ENCODE measurements at regions not wholly inside any gene's neighbourhood (a gene's known extent, or its start where the extent isn't known, plus 50 kb on each side); places are given as distances from the start of the nearest gene placed in this dataset.
A peak's percentile ranks its signal among the peaks of the same experiment; 100 is the strongest.

GRCh38 chr5:74953937-74954720, 87.9 kb upstream of the FAM169A start:
- DNase-seq, result no peak

GRCh38 chr5:74953554-74953936, 87.4 kb upstream of the FAM169A start:
- DNase-seq, result no peak

DNA sequence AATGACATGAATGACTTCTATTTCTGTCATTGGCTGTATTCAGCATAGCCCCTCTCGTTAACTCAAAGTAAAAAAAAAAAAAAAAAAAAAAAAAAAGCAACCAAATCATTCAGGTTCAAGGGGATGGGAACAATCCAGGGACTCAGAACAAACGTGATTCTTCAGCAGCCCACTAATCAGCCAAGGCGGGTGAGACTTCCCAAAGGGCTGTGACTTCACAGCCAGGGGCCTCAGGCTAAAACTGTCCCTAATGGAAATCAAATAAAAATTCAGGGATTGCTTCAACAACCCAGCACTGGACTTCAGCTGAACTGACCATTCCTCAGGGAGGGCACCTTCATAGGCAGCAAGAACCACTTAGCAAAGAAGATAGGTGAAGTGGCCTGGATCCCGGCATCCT, 86.2 kb upstream of the FAM169A start:
- DNase-seq, result no peak

DNA sequence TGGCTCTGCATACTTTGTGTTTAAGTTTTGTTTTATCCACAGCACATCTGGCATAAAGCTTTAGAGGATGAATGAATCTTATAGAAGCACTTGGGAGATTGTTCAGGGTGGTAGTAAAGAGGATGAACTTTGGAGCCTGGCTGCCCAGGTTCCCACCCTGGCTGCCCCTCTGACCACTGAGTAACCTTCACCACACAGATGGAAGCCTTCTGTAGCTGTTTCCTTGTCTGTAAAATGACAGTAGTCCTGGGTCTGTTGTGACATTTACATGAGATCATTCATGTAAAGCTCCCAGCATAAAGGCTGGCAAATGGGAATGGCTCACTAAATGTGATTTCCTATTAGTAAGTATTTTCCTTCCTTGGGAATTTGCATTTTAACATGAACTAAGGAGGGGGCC, 85.7 kb upstream of the FAM169A start:
- no peak for DNase-seq

DNA sequence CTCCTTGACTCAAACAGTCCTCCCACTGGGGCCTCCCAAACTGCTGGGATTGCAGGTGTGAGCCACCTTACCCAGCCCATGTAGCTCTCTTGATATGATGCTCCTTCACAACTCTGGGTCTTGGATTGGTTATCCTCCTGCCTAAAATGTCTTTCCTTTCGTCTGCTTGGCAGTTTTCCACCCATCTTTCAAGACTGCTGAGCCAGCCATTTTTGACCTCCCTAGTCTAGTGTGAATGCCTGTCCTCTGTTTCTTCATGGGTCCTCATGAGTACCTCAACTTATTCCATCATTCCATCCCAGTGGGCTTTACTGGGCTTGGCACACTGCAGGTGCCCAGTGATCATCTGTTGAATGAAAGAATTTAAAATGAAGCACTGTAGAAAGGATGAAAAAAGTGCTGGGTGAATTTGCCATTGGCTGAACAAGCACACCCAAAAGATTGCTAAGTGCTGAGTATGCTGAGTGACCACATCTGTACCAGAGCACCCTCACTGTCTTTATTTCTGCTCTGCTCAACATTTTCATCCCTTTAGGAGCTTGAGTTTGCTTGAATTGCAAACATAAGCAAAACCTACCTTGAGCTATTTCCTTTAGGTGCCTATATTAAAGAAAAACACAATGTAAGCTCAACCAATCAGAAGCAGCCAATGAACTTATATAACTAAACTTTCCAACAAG, 84.8 kb upstream of the FAM169A start:
- DNase-seq, result no peak

DNA sequence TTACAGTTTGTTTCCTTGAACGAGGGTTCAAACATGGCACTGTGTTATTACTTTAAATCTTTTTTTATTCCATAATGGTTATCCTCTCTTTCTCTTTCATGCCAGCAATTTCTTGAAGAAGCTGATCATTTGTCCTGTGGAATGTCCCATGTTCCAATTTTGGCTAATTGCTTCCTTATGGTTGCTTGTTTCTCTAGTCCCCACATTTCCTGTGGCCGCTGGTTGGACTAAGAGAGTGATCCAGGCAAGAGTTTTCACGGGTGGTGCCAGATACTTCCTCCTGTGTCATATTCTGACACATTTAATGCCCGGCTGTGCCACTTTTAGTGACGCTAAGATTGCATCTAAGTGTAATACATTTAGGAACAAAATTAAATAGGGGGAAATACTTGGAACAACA, 83.8 kb upstream of the FAM169A start:
- no peak for DNase-seq

DNA sequence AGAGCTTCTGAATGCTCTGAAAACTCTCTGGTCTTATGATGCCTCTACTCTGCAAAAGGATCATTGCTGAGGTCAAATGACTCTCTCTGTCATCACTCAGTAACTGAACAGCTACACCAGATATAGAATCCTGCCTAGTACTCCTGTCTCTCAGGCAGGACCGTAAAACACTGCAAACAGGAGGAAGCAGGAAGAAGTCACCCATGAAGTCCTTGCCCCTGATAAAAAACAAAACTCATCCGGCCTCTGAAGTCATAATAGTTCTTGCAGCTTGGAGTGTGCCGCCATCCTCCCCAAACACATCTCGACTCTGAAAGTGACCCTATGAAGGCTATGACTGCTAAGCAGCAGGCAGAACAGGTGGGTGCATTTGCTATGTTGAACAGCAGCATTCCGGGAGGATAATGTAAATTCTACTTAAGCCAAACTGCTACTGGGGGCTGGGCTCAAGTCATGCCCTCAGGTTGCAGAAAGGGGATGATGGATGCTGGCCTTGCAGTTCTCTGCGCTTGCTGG, 81.9 kb upstream of the FAM169A start:
- DNase-seq, result no peak

DNA sequence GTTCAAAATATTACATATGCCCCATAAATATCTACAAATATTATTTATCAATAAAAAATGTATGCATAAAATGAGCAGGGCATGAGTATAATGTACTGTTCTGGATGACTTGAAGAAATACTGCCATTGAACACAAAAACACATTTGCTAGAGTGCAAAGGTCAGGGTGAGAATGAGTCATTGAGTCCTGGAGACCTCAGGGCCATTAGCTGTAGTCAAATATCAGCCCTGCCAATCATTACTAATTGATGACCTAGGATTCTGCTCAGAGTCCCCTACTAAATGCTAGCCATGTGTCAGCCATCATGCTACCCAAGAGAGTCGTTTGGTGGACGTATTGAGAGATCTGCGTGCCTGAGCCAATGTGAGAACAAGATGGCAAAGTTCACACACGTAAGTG, 80.3 kb upstream of the FAM169A start:
- no peak for DNase-seq

DNA sequence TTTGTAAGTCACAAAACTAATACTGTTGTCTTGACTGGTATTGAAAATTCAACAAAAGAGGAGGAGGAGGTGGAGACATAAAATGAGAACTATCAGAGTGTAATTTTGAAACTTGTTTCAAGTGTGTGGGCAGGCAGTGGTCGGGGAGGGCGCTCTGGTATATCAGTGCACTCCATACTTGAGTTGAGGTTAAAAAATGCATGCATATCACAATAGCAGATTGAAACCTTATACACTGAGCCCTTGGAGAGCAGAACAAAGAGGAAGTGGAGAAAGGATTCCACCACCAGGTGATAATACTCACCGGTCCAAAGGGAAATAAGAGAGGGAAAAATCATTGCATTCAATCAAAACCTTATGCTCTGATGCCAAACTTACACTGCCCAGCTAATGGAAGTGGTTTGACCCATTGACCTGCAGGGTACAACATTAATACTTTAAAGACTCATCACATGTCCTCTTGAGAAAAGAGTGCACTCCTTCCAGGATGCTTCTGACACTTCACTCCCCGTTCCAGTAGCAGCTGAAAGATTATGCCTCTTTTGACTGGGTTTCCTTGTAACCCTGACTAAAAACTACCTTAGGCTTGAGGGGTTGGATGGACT, 79.5 kb upstream of the FAM169A start:
- DNase-seq, result peak in 2 of 5 experiments; percentile 11 to 89

GRCh38 chr5:74943905-74944304, 77.7 kb upstream of the FAM169A start:
- no peak for DNase-seq

- no peak for DNase-seq
These were observed 76.6 kb upstream of the FAM169A start for GRCh38 chr5:74942622-74943286.

GRCh38 chr5:74940782-74941353, 74.7 kb upstream of the FAM169A start:
- no peak for DNase-seq

- DNase-seq, result peak in 1 of 5 experiments; percentile 40
These were observed 72.2 kb upstream of the FAM169A start for GRCh38 chr5:74938250-74938933.

DNA sequence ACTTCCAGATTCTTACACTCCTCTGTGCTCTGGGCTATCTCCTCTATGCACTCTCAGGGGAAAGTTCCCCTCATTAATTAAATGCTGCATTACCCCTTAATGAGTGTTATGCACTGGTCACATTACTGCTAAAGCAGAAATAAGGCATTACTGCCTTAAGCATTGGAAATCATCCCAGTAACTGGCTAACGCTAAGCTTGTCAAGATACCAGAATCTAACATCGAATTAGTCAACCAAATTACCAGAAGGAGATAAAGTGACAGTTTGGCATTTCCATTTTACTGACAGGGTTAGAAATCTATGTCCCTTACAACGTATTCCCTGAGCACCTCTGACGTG, 69.5 kb upstream of the FAM169A start:
- DNase-seq, result no peak

GRCh38 chr5:74934949-74935751, 69.0 kb upstream of the FAM169A start:
- DNase-seq, result peak in 2 of 5 experiments; percentile 7 to 83

- no peak for DNase-seq
These were observed 61.1 kb upstream of the FAM169A start for GRCh38 chr5:74927336-74927735.

DNA sequence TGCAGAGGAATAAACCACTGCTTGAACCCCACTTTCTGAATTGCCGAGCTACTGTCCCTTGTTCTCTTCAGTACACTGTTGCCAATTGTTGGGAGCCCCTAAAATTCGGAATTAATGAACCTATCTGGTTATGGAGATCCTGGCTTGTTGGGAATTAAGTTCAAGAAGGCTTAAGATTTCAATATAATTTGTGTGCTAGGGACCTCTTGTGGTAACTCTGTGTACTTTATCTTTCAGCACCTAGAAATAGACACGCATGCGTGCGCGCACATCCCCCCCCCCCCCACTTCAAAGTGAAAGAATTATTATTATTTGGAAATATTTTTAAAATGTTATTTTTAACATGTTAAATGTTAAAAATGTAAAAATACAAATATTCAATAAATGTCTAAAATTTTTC, 53.3 kb upstream of the FAM169A start:
- DNase-seq, result peak in 2 of 5 experiments; percentile 6 to 57

DNA sequence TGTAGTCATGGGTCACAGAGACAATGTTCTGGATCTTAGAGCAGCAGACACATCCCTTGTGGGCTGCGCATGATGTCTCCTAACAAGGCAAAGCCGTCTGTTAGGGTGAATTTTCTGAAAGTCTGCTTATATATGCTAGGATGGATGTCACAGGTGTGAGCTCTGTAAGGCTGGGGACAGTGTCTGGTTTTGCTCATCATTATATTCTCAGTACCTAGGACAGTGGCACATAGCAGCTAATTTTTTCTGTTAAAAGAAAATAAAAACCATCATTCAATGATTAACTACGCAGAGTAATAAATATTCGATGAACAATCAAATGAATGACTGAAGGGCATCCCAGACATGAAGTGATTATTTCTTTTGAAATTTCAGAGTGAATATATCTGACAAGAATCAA, 52.9 kb upstream of the FAM169A start:
- no peak for DNase-seq

GRCh38 chr5:74918232-74918669, 52.1 kb upstream of the FAM169A start:
- DNase-seq, result no peak

DNA sequence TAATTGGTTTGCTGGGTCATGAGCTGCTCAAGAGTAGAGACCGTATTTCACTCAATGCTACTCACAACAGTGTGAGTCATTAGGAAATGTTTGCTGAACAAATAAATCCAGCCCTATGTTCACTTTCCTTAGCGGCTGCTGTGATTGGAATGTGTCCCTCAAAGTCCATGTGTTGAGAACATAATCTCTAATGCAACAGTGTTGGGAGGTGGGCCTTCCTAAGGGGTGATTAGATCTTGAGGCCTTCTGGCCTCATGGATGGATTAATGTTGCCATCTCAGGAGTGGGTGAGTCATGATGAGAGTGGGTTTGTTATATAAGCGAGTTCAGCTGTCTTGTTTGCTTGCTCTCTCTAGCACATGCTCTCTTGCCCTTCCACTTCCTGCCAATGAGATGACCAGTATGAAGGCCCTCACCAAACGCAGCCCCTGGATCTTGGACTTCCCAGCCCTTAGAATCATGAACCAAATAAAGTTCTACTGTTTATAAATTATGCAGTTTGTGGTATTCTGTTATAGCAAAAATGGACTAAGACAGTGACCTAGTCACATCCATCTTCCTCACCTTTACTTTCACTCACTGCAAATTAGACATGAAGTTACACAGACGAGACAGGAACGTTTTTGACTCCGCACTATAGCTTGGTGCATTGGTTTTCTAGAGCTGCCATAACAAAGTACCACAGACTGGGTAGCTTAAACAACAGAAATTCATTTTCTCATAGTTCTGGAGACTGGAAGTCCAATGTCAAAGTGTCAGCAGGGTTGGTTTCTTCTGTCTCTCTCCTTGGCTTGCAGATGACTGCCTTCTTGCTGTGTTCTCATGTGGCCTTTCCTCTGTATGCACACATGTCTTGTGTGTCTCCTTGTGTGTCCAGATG, 50.9 kb upstream of the FAM169A start:
- DNase-seq, result no peak
